GM20000 (cell line): ENCODE measurements at regions not wholly inside any gene's neighbourhood (a gene's known extent, or its start where the extent isn't known, plus 50 kb on each side); places are given as distances from the start of the nearest gene placed in this dataset.

ENCODE experiments used
- DNase-seq: peaks from one replicate; pipeline ENCODE4 v3.0.0; 2012; ENCODE audit warnings: low spot score
- CTCF ChIP-seq: IDR thresholded peaks from 2 replicates; pipeline ENCODE4 v1.5.1; 2012; ENCODE audit warnings: mild to moderate bottlenecking, control low read depth; ENCODE audit errors: extremely low read depth, missing control alignments

- DNase-seq: no peak
- no peak for TF ChIP-seq CTCF
Observed at GRCh38 chr13:22563272-22563671, 617.5 kb upstream of the SGCG start.

- no peak for TF ChIP-seq CTCF
- DNase-seq: no peak
Observed at GRCh38 chr13:22569811-22570210, 611.0 kb upstream of the SGCG start.

GRCh38 chr13:22589880-22590279 is 590.9 kb upstream of the SGCG start:
- DNase-seq: no peak
- TF ChIP-seq CTCF: no peak

GRCh38 chr13:22592515-22592914 is 588.3 kb upstream of the SGCG start:
- no peak for TF ChIP-seq CTCF
- no peak for DNase-seq

GRCh38 chr13:22594041-22594440 is 586.7 kb upstream of the SGCG start:
- TF ChIP-seq CTCF: no peak
- DNase-seq: no peak

DNA sequence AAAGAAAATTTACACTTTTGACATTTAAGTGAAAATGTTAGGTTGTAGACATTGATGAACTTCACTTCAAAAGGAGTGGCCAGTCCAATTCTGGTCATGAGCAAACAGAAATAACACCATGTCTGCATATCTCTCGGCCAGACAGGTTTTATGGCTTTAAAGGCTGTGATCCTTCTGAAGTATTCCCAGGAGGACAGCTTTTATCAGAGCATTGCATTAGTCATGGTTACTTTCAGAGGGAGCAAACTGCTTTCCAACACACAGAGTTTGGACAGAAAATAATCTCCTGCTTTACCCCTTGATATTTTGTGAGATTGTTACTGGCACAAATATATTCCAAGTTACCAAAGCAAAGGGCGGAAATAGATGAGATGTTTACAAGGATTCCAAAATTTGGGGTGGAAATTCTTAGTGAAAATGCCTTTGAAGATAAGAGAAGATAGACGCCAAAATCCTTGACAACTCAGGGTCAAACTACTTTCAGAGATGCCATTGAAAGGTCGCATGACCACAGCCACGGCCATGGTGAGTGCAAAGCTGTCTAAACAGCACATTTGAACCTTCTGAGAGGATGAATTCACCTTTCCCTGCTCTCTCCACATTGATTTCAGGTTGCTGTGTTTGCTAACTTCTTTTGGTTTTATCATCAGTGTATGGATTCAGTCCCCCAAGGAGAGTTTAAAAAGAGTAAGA is 584.5 kb upstream of the SGCG start:
- no peak for DNase-seq
- TF ChIP-seq CTCF: no peak

GRCh38 chr13:22599156-22599555 is 581.6 kb upstream of the SGCG start:
- DNase-seq: no peak
- TF ChIP-seq CTCF: no peak
